HCT116 (cell line): ENCODE measurements at regions not wholly inside any gene's neighbourhood (a gene's known extent, or its start where the extent isn't known, plus 50 kb on each side); places are given as distances from the start of the nearest gene placed in this dataset.

Experiments
- ATAC-seq: fragments of 200-7000 bp; cut with Tn5 transposase; 2 replicates; pipeline ENCODE4 v1.9.1; 2020; ENCODE audit warnings: mild to moderate bottlenecking, moderate library complexity
- BruUV-seq: library from RNA; stranded (reverse); fragments of 400-500 nt; replicated peaks from 2 replicates; lab custom pipeline; 2021; lab: Mats Ljungman, UMichigan
- CTCF ChIA-PET: fragments of 300-600 bp; sonication (Branson Sonifier 250); formaldehyde crosslinking; loops from one replicate; lab custom pipeline; 2021; ENCODE audit warnings: antibody characterized with exemption; lab: Charles Lee
- POLR2A ChIA-PET: fragments of 300-600, 350-600 bp; sonication (Branson Sonifier 250); formaldehyde crosslinking; loops from one replicate; lab custom pipeline; 2021; ENCODE audit warnings: antibody characterized with exemption; lab: Charles Lee
- RAD21 ChIA-PET, 2 experiments: fragments of 300-600 bp; sonication (Branson Sonifier 250); formaldehyde crosslinking; loops; one replicate each; lab custom pipeline; 2023; ENCODE audit warnings: low total read pairs in 2 of 2; ENCODE audit not compliant: uncharacterized antibody in 2 of 2, unreplicated experiment in 2 of 2, low non-redundant PET in 1 of 2; lab: Charles Lee
- DNase-seq: peaks from one replicate; pipeline ENCODE4 v3.0.0-alpha.2; 2010; ENCODE audit warnings: low read depth, low spot score
- H2AFZ ChIP-seq: fragments of 200-600 bp; shearing (Covaris generic), sonication (generic); 2 replicates; pipeline ENCODE4 v1.6.1; 2017; ENCODE audit warnings: low read depth, mixed run types, mixed read lengths, antibody characterized with exemption, low read length; ENCODE audit not compliant: poor library complexity, severe bottlenecking
- H3K27ac ChIP-seq: 2 replicates; pipeline ENCODE4 v1.5.1; 2012; ENCODE audit warnings: low read depth, low read length
- H3K27me3 ChIP-seq: fragments of 200-600 bp; sonication (generic); 2 replicates; pipeline ENCODE4 v1.6.1; 2016; ENCODE audit warnings: mixed run types, low read length, mixed read lengths; ENCODE audit not compliant: insufficient read depth
- H3K36me3 ChIP-seq, 2 experiments: fragments of 200-500 bp in 1 of 2; fragments of 200-600 bp in 1 of 2; sonication (Bioruptor generic) in 1 of 2; sonication (generic) in 1 of 2; 2 replicates each; pipeline versions ENCODE4 v1.5.1 to v1.6.1; 2014 to 2016; ENCODE audit warnings: low read length in 2 of 2, inconsistent platforms in 1 of 2, mixed read lengths in 1 of 2, mixed run types in 1 of 2; ENCODE audit not compliant: insufficient read depth in 2 of 2, control insufficient read depth in 1 of 2
- H3K4me1 ChIP-seq, 2 experiments: fragments of 200-600 bp in 1 of 2; sonication (generic) in 1 of 2; 2 replicates each; pipeline versions ENCODE4 v1.5.1 to v1.6.1; 2012 to 2017; ENCODE audit warnings: low read length in 2 of 2, inconsistent platforms in 1 of 2, mild to moderate bottlenecking in 1 of 2, mixed read lengths in 1 of 2, mixed run types in 1 of 2, moderate library complexity in 1 of 2; ENCODE audit not compliant: insufficient read depth in 2 of 2, control insufficient read depth in 1 of 2
- H3K4me2 ChIP-seq: fragments of 200-600 bp; sonication (generic); 2 replicates; pipeline ENCODE4 v1.6.1; 2017; ENCODE audit warnings: mixed run types, low read length, mixed read lengths
- H3K4me3 ChIP-seq, 2 experiments: fragments of 200-600 bp in 1 of 2; sonication (generic) in 1 of 2; replicated peaks in 1 of 2; 2 replicates each; pipeline ENCODE4 v1.5.1; 2011 to 2016; ENCODE audit warnings: low read length in 2 of 2, control low read depth in 1 of 2, low read depth in 1 of 2, mild to moderate bottlenecking in 1 of 2, mixed read lengths in 1 of 2, mixed run types in 1 of 2
- H3K79me2 ChIP-seq: fragments of 200-600 bp; sonication (generic); 2 replicates; pipeline ENCODE4 v1.6.1; 2017; ENCODE audit warnings: mild to moderate bottlenecking, mixed run types, low read length, moderate library complexity, mixed read lengths; ENCODE audit not compliant: insufficient read depth
- H3K9ac ChIP-seq: fragments of 200-600 bp; sonication (generic); 2 replicates; pipeline ENCODE4 v1.6.1; 2016; ENCODE audit warnings: low read length, mixed read lengths
- H3K9me2 ChIP-seq: fragments of 200-600 bp; sonication (generic), shearing (Covaris generic); 2 replicates; pipeline ENCODE4 v1.6.1; 2017; ENCODE audit warnings: mixed run types, mild to moderate bottlenecking, moderate library complexity; ENCODE audit not compliant: insufficient read depth
- H3K9me3 ChIP-seq, 2 experiments: fragments of 200-500 bp in 1 of 2; fragments of 200-600 bp in 1 of 2; sonication (Bioruptor generic) in 1 of 2; sonication (generic) in 1 of 2; 2 replicates each; pipeline ENCODE4 v1.6.1; 2014 to 2017; ENCODE audit warnings: low read length in 2 of 2, mixed read lengths in 2 of 2, inconsistent platforms in 1 of 2, low read depth in 1 of 2, mild to moderate bottlenecking in 1 of 2, mixed run types in 1 of 2, moderate library complexity in 1 of 2; ENCODE audit not compliant: control insufficient read depth in 1 of 2, insufficient read depth in 1 of 2
- H4K20me1 ChIP-seq: fragments of 200-600 bp; sonication (generic), shearing (Covaris generic); 2 replicates; pipeline ENCODE4 v1.6.1; 2017; ENCODE audit warnings: mixed run types, mild to moderate bottlenecking, moderate library complexity; ENCODE audit not compliant: insufficient read depth
- CEBPB ChIP-seq: IDR thresholded peaks from 2 replicates; pipeline ENCODE4 v1.6.1; 2012; ENCODE audit warnings: low read depth
- ELF1 ChIP-seq: IDR thresholded peaks from 2 replicates; pipeline ENCODE4 v1.6.1; 2012; ENCODE audit warnings: low read depth, borderline replicate concordance
- EZH2 ChIP-seq: fragments of 200-600 bp; sonication (generic); IDR thresholded peaks from 2 replicates; pipeline ENCODE4 v1.6.1; 2017; ENCODE audit warnings: antibody characterized with exemption, mixed run types
- FOSL1 ChIP-seq: IDR thresholded peaks from 2 replicates; pipeline ENCODE4 v1.6.1; 2012; ENCODE audit warnings: low read depth
- POLR2A ChIP-seq: IDR thresholded peaks from 2 replicates; pipeline ENCODE4 v1.7.0; 2011; ENCODE audit warnings: borderline replicate concordance; ENCODE audit not compliant: insufficient read depth, insufficient read length; ENCODE audit errors: extremely low read depth
- POLR2AphosphoS5 ChIP-seq: IDR thresholded peaks from 2 replicates; pipeline ENCODE4 v1.6.1; 2011; ENCODE audit warnings: mild to moderate bottlenecking, low read depth, low read length, moderate library complexity
- TCF7L2 ChIP-seq: IDR thresholded peaks from 2 replicates; pipeline ENCODE4 v1.7.0; 2011; ENCODE audit warnings: borderline replicate concordance, inconsistent platforms; ENCODE audit not compliant: insufficient read depth, insufficient read length; ENCODE audit errors: extremely low read depth
- ZFX ChIP-seq: fragments of 450-650 bp; IDR thresholded peaks from 2 replicates; pipeline ENCODE4 v1.6.1; 2017
- intact Hi-C: fragments of 100-400 bp; cut with micrococcal nuclease; formaldehyde crosslinking; loops from 2 replicates; pipeline ENCODE4 v1.10.0; 2022
- TF ChIP-seq, protein P1 (sequence below): IDR thresholded peaks from 2 replicates; pipeline ENCODE4 v1.6.1; 2011; ENCODE audit warnings: mild to moderate bottlenecking, low read length, moderate library complexity; ENCODE audit not compliant: insufficient replicate concordance; ENCODE audit errors: extremely low read depth

DNA sequence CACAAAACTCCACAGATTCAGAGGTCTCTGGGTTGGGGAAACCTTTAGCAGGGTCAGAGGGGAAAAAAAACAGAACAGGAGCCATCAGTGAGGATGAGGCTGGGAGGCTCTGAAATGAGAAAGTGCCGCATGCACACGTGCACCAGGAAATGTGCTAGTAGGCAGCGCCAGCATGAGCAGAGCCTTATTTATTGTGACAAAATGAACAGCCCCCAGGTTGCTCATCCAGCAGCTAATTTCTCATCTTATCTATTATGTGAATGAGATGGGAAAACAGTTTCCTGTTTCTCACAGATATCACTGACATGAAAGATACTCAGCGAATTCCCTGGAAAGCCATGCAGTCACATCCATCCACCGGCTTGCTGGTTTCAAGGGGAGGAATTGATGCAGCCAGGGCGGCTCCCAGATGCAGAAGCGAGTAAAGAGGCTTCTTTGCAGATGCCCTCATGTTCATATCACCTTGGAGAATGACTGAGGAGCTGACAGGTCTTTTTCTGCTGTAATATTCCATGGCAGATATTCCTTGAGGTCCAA lies 176.1 kb downstream of the MBOAT1 start:
- H3K79me2 ChIP-seq: no peaks in the 10 kb centered on the region
- ChIA-PET RAD21 (no interaction called here), CTCF (no interaction called here), POLR2A (no interaction called here)
- no peaks in the 10 kb centered on the region for H3K9me3 ChIP-seq
- BruUV-seq: no TSS peak
- H3K4me1 ChIP-seq: no peaks in the 10 kb centered on the region
- no peak for ATAC-seq
- no peak overlapping the region for H3K4me3 ChIP-seq
- H3K27me3 ChIP-seq: no peaks in the 10 kb centered on the region
- TF ChIP-seq TCF7L2 (no peak), EZH2 (no peak), CEBPB (no peak), POLR2A (no peak), ELF1 (no peak), FOSL1 (no peak), POLR2AphosphoS5 (no peak), ZFX (no peak)
- TF ChIP-seq, protein P1, sequence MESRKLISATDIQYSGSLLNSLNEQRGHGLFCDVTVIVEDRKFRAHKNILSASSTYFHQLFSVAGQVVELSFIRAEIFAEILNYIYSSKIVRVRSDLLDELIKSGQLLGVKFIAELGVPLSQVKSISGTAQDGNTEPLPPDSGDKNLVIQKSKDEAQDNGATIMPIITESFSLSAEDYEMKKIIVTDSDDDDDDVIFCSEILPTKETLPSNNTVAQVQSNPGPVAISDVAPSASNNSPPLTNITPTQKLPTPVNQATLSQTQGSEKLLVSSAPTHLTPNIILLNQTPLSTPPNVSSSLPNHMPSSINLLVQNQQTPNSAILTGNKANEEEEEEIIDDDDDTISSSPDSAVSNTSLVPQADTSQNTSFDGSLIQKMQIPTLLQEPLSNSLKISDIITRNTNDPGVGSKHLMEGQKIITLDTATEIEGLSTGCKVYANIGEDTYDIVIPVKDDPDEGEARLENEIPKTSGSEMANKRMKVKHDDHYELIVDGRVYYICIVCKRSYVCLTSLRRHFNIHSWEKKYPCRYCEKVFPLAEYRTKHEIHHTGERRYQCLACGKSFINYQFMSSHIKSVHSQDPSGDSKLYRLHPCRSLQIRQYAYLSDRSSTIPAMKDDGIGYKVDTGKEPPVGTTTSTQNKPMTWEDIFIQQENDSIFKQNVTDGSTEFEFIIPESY: no peak
- H2AFZ ChIP-seq: no peak overlapping the region
- intact Hi-C loops: no loop called here
- DNase-seq: no peak
- H3K36me3 ChIP-seq: no peaks in the 10 kb centered on the region
- no peak overlapping the region for H3K4me2 ChIP-seq
- H3K27ac ChIP-seq: no peak overlapping the region
- H3K9me2 ChIP-seq: no peaks in the 10 kb centered on the region
- H3K9ac ChIP-seq: no peak overlapping the region
- H4K20me1 ChIP-seq: no peaks in the 10 kb centered on the region
